ENCODE measurements at regions not wholly inside any gene's neighbourhood (a gene's known extent, or its start where the extent isn't known, plus 50 kb on each side); places are given as distances from the start of the nearest gene placed in this dataset.

- Histone ChIP-seq H2AFZ (ENCODE audit: low read depth) (no peak overlapping the region), H3F3A (replicated peaks; ENCODE audit: insufficient read depth) (no peaks in the 10 kb centered on the region), H3K79me2 (ENCODE audit: insufficient read depth) (no peaks in the 10 kb centered on the region), H4K20me1 (ENCODE audit: insufficient read depth) (no peaks in the 10 kb centered on the region), H3K4me1 (ENCODE audit: control insufficient read depth in 1 of 2, insufficient read depth in 2 of 2, low read depth in 1 of 2, low read length in 1 of 2) (no peaks in the 10 kb centered on the region), H3K9me3 (no peaks in the 10 kb centered on the region), H3K27ac (ENCODE audit: low read depth in 2 of 2, low read length in 1 of 2) (no peak overlapping the region), H3K9ac (no peak overlapping the region), H3K9me2 (no peaks in the 10 kb centered on the region; the same call in 1 of the 2 replicates), H3K36me3 (replicated peaks in 1 of 2; ENCODE audit: control insufficient read depth in 1 of 2, insufficient read depth in 2 of 2, low read length in 1 of 2) (no peaks in the 10 kb centered on the region), H3K4me2 (no peak overlapping the region), H3K4me3 (ENCODE audit: low read depth in 2 of 2, low read length in 1 of 2) (no peak overlapping the region), H3K27me3 (ENCODE audit: insufficient read depth) (no peaks in the 10 kb centered on the region)
- no peak for DNase-seq
- ChIA-PET CTCF (no interaction called here), POLR2A (no interaction called here)
- TF ChIP-seq USF2 (IDR thresholded peaks at IDR 0.05; ENCODE audit: borderline replicate concordance, low read depth, low read length): no peak
- no peak for TF ChIP-seq FOXM1 (IDR thresholded peaks at IDR 0.05; ENCODE audit: low read depth)
- no peak for TF ChIP-seq GATA2 (CRISPR knock-in tag; IDR thresholded peaks at IDR 0.05)
- no peak for TF ChIP-seq SIN3A (IDR thresholded peaks at IDR 0.05; ENCODE audit: borderline replicate concordance, low read depth, low read length)
- TF ChIP-seq TEAD4 (IDR thresholded peaks at IDR 0.05; ENCODE audit: borderline replicate concordance, insufficient read depth): no peak
- no peak for TF ChIP-seq RFX5 (IDR thresholded peaks at IDR 0.05; ENCODE audit: low read length)
- TF ChIP-seq NFIC (IDR thresholded peaks at IDR 0.05; ENCODE audit: borderline replicate concordance): no peak
- TF ChIP-seq RAD21 (IDR thresholded peaks at IDR 0.05; ENCODE audit: low read length): no peak
- no peak for TF ChIP-seq TAF1 (IDR thresholded peaks at IDR 0.05; ENCODE audit: borderline replicate concordance, low read depth, low read length)
- no peak for TF ChIP-seq YY1 (IDR thresholded peaks at IDR 0.05; ENCODE audit: low read depth)
- no peak for TF ChIP-seq USF1 (IDR thresholded peaks at IDR 0.05; ENCODE audit: borderline replicate concordance, low read depth)
- no peak for TF ChIP-seq EP300 (IDR thresholded peaks at IDR 0.05; ENCODE audit: borderline replicate concordance in 1 of 2, low read depth in 1 of 2, low read length in 1 of 2)
- no peak for TF ChIP-seq POLR2AphosphoS5 (IDR thresholded peaks at IDR 0.05; ENCODE audit: low read depth, low read length)
- no peak for TF ChIP-seq JUND (IDR thresholded peaks at IDR 0.05)
- TF ChIP-seq PBX3 (IDR thresholded peaks at IDR 0.05): no peak
- WGBS (ENCODE audit: low lambda C conversion rate): 60% methylated on average over 2 of the region's 2 CpGs
Measured at GRCh38 chr2:223182356-223182755, 130.4 kb downstream of the KCNE4 start.

- Histone ChIP-seq H3K4me1 (ENCODE audit: control insufficient read depth in 1 of 2, insufficient read depth in 2 of 2, low read depth in 1 of 2, low read length in 1 of 2) (no peaks in the 10 kb centered on the region), H4K20me1 (ENCODE audit: insufficient read depth) (no peaks in the 10 kb centered on the region), H3K27me3 (ENCODE audit: insufficient read depth) (no peaks in the 10 kb centered on the region), H2AFZ (ENCODE audit: low read depth) (no peak overlapping the region), H3F3A (replicated peaks; ENCODE audit: insufficient read depth) (no peaks in the 10 kb centered on the region), H3K9me2 (no peaks in the 10 kb centered on the region; the same call in 1 of the 2 replicates), H3K27ac (ENCODE audit: low read depth in 2 of 2, low read length in 1 of 2) (no peak overlapping the region), H3K9me3 (no peaks in the 10 kb centered on the region), H3K4me3 (ENCODE audit: low read depth in 2 of 2, low read length in 1 of 2) (no peak overlapping the region), H3K79me2 (ENCODE audit: insufficient read depth) (no peaks in the 10 kb centered on the region), H3K9ac (no peak overlapping the region), H3K36me3 (replicated peaks in 1 of 2; ENCODE audit: control insufficient read depth in 1 of 2, insufficient read depth in 2 of 2, low read length in 1 of 2) (no peaks in the 10 kb centered on the region), H3K4me2 (no peak overlapping the region)
- CTCF ChIA-PET: no interaction called here
- POLR2A ChIA-PET: no interaction called here
- 86% methylated on average over 4 of the region's 4 CpGs for WGBS (ENCODE audit: low lambda C conversion rate)
- no peak for DNase-seq
- TF ChIP-seq EP300 (IDR thresholded peaks at IDR 0.05; ENCODE audit: borderline replicate concordance in 1 of 2, low read depth in 1 of 2, low read length in 1 of 2) (no peak), RAD21 (IDR thresholded peaks at IDR 0.05; ENCODE audit: low read length) (no peak), YY1 (IDR thresholded peaks at IDR 0.05; ENCODE audit: low read depth) (no peak), CTCF (IDR thresholded peaks at IDR 0.05) (no peak), FOXJ3 (CRISPR knock-in tag; IDR thresholded peaks at IDR 0.05) (no peak), PBX3 (IDR thresholded peaks at IDR 0.05) (no peak), GATA2 (CRISPR knock-in tag; IDR thresholded peaks at IDR 0.05) (no peak), ZBTB33 (IDR thresholded peaks at IDR 0.05; ENCODE audit: borderline replicate concordance, low read depth) (no peak), MXI1 (IDR thresholded peaks at IDR 0.05; ENCODE audit: low read depth, low read length) (no peak), RFX5 (IDR thresholded peaks at IDR 0.05; ENCODE audit: low read length) (no peak), USF1 (IDR thresholded peaks at IDR 0.05; ENCODE audit: borderline replicate concordance, low read depth) (no peak)
Measured at GRCh38 chr2:223185638-223186037, 133.6 kb downstream of the KCNE4 start.

Data from SK-N-SH (cell line).